ENCODE measurements at regions not wholly inside any gene's neighbourhood (a gene's known extent, or its start where the extent isn't known, plus 50 kb on each side); places are given as distances from the start of the nearest gene placed in this dataset.

DNA sequence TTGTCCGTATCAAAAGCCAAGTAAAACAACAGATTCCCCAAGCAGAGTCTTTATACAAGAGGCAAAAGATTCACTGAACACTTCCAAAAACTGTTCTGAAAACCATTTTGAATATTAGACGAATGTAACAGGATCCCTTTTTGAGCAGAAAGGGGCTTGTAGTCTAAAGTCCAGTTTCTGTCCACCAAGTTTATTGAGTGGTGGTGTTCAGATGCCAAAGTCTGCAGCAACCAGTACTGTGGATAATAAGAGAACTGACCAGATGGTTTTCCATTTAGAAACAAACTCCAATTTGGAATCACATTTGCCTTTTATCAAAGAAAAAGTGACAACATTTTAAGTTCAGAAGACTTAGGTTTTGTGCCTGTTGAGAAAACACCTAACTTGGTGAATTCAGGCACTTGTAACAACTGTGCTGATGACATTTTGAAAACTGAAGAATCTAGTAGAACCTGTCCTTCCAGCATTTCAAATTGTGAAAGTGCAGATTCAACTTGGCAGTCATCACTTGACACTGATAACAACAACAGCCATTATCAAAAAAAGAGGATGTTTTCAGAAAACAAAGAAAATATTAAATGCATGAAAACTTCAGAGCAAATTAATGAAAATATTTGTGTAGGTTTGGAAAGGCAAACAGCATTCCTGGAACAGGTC, 217.1 kb downstream of the CSNK2A3 start:
- DNase-seq, result no peak

- no peak for DNase-seq
These were observed 223.9 kb downstream of the CSNK2A3 start for GRCh38 chr11:11129118-11129517.

DNA sequence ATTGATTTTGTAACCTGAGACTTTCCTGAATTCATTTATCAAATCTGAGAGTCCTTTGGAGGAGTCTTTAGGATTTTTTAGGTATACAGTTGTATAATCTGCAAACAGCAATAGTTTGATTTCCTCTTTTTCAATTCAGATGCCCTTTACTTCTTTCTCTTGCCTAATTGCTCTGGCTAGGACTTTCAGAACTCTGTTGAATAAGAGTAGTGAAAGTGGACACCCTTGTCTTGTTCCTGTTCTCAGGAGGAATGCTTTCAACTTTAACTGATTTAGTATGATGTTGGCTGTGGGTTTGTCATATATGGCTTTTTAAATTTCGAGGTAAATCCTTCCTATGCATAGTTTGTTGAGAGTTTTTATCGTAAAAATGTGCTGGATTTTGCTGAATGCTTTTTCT, 227.4 kb downstream of the CSNK2A3 start:
- DNase-seq, result no peak

GRCh38 chr11:11122749-11123148, 230.3 kb downstream of the CSNK2A3 start:
- DNase-seq, result no peak

GRCh38 chr11:11119917-11120316, 233.1 kb downstream of the CSNK2A3 start:
- DNase-seq, result no peak

- DNase-seq, result no peak
These were observed 235.3 kb downstream of the CSNK2A3 start for GRCh38 chr11:11117730-11118129.

GRCh38 chr11:11115475-11115874, 237.6 kb downstream of the CSNK2A3 start:
- DNase-seq, result no peak

DNA sequence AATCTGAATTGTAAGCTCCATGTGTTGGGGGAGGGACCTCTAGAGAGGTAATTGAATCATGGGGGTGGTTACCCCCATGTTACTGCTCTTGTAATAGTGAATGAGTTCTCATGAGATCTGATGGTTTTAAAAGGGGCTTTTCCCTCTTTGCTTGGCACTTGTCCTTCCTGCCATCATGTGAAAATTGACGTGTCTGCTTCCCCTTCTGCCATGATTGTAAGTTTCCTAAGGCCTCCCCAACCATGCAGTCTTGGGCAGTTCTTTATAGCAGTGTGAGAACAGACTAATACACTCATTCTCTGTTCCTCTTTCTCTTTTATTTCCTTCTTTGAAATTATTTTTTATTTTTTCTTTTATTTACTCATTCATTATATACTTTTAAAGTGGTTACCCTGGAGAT, 239.4 kb downstream of the CSNK2A3 start:
- DNase-seq, result no peak

- DNase-seq, result no peak
These were observed 245.0 kb downstream of the CSNK2A3 start for GRCh38 chr11:11108026-11108425.

- DNase-seq, result no peak
These were observed 245.8 kb downstream of the CSNK2A3 start for GRCh38 chr11:11107076-11107723.

DNA sequence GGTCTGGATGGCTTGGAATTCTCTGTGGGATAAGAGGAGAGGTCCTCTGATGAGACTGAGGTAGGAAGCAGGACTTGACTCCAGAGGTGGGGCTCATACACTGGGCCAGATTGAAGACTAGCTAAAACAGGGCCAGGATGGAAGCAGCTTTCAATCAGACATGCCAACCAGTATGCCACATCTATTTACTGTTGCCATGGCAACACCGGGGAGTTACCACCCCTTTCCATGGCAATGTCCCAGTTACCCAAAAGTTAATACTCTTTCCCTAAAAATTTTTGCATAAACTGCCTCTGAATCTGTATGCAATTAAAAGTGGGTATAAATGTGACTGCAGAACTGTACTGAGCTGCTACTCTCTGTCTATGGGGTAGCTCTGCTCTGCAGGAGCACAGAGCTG, 247.5 kb upstream of the ZBED5 start:
- no peak for DNase-seq

DNA sequence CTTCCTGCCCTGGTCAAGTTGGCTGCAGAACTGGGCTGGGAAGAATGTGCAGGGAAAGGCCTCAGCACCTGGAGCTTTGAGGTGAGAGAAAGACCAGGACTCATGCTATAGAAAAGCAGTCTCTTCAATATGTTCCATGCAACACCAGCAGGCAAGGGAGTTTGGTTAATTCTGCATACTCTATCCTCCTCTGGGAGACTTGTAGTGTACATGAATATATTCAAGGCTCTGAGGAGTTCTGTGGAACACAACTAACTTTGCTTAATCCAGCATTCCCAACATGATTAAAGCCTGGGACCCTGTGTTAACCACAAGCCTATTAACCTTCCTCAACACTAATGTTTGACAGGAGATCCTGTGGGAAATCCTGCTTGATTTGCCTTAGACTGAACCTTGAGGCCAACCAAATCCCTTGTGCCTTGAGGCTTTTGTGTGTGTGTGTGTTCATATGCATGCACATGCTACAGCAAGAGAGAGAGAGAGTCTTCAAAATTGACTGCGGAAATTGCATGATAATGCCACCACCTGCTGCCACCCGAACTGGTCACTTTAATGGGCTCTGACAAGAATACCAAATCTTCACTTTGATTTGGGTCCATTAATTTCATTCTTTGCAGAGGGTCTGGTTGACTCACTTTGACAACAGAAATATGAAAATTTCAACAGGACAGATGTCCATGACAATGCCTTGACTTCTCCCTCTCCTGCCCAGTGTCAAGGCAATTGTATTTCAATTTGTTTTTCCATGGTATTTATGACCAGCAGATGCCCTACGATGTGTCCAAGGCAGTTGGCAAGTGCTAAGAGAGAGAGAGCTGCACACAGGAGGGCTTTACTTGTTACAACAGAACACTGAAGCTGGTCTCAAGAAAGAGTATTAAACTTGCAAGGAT, 238.2 kb upstream of the ZBED5 start:
- no peak for DNase-seq

- DNase-seq, result no peak
These were observed 232.6 kb upstream of the ZBED5 start for GRCh38 chr11:11090495-11090894.

DNA sequence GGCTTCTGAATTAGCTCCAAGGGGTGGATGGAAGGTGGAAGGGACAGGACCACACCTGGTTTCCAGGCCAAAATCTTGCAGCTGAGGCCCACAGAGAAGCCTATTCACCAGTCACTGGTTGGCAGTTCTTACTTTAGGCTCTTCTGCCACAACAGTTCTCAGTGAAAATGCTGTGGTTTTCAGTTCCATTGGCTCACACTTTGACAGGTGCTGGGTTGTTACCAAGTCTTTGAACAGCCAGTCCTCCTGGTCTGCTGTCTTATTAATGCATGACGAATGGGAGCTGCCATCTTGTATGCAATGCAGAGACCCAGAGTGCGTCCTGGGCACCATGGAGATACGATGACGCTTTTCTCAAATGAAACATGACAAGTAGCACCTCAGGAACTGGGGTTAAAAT, 232.0 kb upstream of the ZBED5 start:
- DNase-seq, result no peak

GRCh38 chr11:11086979-11087378, 229.1 kb upstream of the ZBED5 start:
- no peak for DNase-seq

DNA sequence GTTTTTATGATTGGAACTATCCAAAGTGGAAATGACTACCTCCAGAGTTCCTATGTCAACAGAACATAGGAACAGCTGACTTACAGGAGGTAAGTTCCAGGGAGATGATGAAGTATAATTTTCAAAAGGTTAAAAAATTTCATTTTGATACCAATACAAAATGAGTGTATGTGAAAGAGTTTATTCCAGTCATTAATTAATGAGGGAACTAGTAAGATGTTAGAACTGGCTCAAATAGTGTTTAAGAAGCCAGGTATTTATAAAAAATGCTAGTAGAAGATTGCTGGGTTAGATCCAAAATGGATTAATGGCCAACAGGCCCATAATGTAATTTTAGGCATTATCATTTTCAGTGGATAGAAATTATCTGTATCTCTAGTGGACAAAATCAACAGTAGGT, 227.7 kb upstream of the ZBED5 start:
- no peak for DNase-seq

DNA sequence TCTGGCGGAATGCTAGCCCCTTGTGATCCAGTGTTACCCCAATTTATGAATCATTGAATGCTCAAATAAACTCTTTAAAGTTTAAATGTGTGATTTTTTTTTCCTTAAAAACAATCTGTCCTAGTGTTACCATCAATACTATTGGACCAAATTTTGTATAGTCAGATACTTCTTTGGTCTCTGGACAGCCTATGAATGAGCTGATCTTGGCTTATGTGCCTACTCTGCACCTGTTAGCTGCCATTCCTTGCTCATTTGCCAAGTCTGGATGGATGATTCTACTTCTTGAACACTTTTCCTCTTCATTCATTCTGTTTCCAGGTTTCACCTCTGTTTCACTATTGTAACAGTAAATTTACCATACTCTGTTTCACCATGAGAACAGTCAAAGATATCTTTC, 226.5 kb upstream of the ZBED5 start:
- DNase-seq, result no peak

- DNase-seq, result no peak
These were observed 225.6 kb upstream of the ZBED5 start for GRCh38 chr11:11083441-11083840.

DNA sequence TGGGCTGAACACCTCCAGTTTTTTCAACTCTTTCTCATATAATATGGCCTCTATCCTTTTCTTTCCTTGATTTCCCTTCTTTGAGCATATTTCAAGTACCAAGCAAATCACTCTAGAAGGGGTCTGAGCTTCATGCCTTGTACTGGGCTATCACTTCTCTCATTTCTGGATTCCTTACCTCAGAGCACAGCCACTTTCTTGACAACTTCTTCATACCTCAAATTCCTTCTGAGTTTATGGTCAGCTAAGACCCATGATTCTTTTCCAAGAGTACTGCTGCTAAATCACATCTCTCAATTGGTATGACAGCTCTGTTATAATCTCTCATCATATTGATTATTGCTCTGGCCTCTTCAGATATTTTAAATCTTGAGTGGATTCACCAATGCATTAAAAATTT, 224.8 kb upstream of the ZBED5 start:
- no peak for DNase-seq

- DNase-seq, result no peak
These were observed 223.9 kb upstream of the ZBED5 start for GRCh38 chr11:11081776-11082175.

GRCh38 chr11:11081288-11081687, 223.4 kb upstream of the ZBED5 start:
- DNase-seq, result no peak

GRCh38 chr11:11078344-11079086, 220.7 kb upstream of the ZBED5 start:
- DNase-seq, result no peak

DNA sequence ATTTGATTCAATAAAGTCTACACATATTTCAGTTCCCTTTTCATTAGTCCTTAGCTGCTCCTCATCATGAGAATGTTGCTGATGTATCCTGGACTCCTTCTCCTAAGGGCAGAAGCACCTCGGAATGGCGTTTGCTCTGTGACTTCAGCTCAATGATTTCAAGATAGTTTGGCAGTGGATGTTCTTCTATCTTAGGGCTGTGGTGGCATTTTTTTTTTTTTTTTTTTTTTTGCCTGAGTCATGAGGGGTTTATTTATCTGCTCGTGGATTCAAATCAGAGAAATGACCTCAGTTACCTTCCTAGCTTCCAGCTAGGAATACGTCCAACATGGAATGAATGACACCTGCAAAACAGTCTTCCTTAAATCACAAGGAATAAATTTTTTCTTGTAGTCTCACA, 220.0 kb upstream of the ZBED5 start:
- DNase-seq, result no peak

Measured in CD4-positive, alpha-beta T cell treated with Interferon alpha-2 for 1 hour (primary cell).